Body of pancreas (tissue), 4 donors: ENCODE measurements at regions not wholly inside any gene's neighbourhood (a gene's known extent, or its start where the extent isn't known, plus 50 kb on each side); places are given as distances from the start of the nearest gene placed in this dataset.

Experiments
- ATAC-seq: fragments of 150-250 bp; one replicate; pipeline ENCODE4 v1.9.1; 2016
- DNase-seq, 4 donors: peaks; one replicate each; pipeline ENCODE4 v3.0.0-alpha.2; 2019
- H3K27ac ChIP-seq, 4 donors: fragments of 200-600 bp; sonication (generic); 1 replicate in 3 of 4; 2 replicates in 1 of 4; pipeline versions ENCODE4 v1.5.1 to v1.6.1; 2016 to 2019; ENCODE audit warnings: mild to moderate bottlenecking in 1 of 4, mixed read lengths in 1 of 4, moderate library complexity in 1 of 4
- H3K27me3 ChIP-seq, 2 donors: fragments of 200-600 bp; sonication (generic); one replicate each; pipeline ENCODE4 v1.6.0; 2016; ENCODE audit warnings: mild to moderate bottlenecking in 1 of 2
- H3K36me3 ChIP-seq, 2 donors: fragments of 200-600 bp; sonication (generic); replicated peaks in 1 of 2; 2 replicates each; pipeline ENCODE4 v1.5.1; 2016; ENCODE audit warnings: low read depth in 2 of 2; ENCODE audit not compliant: insufficient read depth in 1 of 2
- H3K4me1 ChIP-seq: fragments of 200-600 bp; sonication (generic); one replicate; pipeline ENCODE4 v1.6.0; 2016
- H3K4me3 ChIP-seq, 2 donors: fragments of 200-600 bp; sonication (generic); 1 replicate in 1 of 2; 2 replicates in 1 of 2; pipeline ENCODE4 v1.5.1; 2016 to 2019
- H3K9me3 ChIP-seq, 3 donors: fragments of 200-600 bp; sonication (generic); 1 replicate in 2 of 3; 2 replicates in 1 of 3; pipeline ENCODE4 v1.5.1; 2016
- POLR2A ChIP-seq, 3 donors: fragments of 450-650 bp; IDR thresholded peaks; one replicate each; pipeline ENCODE4 v1.6.1; 2016; ENCODE audit warnings: antibody characterized with exemption in 3 of 3, mild to moderate bottlenecking in 2 of 3
- WGBS, 2 donors: methylation state at CpG; one replicate each; pipeline ENCODE4 v1.1.5; 2017; 5-methylcytosine and 5-hydroxymethylcytosine counted together
- intact Hi-C: fragments of 100-400 bp; cut with DNase I; formaldehyde crosslinking; loops from one replicate; pipeline ENCODE4 v1.15.1; 2023
- TF ChIP-seq, protein P1 (sequence below), 7 experiments: fragments of 450-650 bp in 4 of 7; fragments of 200-600 bp in 3 of 7; sonication (generic) in 3 of 7; IDR thresholded peaks; one replicate each; pipeline ENCODE4 v1.5.1; 2016 to 2019; ENCODE audit warnings: antibody characterized with exemption in 7 of 7

DNA sequence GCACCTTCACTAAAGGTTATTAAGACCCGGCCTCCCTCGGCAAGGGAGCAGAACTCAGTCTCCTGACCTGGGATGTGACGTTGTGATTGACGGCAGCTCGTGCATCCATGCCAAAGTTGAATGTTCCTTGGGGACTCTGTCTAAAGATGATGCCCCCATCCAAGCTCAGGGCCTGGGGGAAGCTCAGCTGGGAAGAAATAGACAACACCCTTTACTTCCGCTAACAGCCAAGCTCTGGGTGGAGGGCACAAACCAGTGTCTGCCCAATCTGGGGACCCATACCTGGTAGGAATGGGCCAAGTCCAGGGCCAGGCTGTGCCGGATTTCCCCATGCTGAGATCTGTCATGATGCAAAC, 95.4 kb downstream of the RMI2 start:
- TF ChIP-seq, protein P1, sequence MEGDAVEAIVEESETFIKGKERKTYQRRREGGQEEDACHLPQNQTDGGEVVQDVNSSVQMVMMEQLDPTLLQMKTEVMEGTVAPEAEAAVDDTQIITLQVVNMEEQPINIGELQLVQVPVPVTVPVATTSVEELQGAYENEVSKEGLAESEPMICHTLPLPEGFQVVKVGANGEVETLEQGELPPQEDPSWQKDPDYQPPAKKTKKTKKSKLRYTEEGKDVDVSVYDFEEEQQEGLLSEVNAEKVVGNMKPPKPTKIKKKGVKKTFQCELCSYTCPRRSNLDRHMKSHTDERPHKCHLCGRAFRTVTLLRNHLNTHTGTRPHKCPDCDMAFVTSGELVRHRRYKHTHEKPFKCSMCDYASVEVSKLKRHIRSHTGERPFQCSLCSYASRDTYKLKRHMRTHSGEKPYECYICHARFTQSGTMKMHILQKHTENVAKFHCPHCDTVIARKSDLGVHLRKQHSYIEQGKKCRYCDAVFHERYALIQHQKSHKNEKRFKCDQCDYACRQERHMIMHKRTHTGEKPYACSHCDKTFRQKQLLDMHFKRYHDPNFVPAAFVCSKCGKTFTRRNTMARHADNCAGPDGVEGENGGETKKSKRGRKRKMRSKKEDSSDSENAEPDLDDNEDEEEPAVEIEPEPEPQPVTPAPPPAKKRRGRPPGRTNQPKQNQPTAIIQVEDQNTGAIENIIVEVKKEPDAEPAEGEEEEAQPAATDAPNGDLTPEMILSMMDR (IDR thresholded peaks at IDR 0.05), result no peak
- TF ChIP-seq POLR2A (IDR thresholded peaks at IDR 0.05), result no peak
- DNase-seq, result no peak
- 94 to 100% methylated on average over 5 to 7 of the region's 7 CpGs for WGBS, 2 donors
- Histone ChIP-seq H3K9me3 (peaks cover 0 to 13% (median 0%) of the 10 kb centered on the region in 3 donors), H3K4me1 (no peaks in the 10 kb centered on the region), H3K4me3 (no peak overlapping the region), H3K36me3 (no peaks in the 10 kb centered on the region), H3K27ac (no peak overlapping the region), H3K27me3 (no peaks in the 10 kb centered on the region)
- no peak for ATAC-seq
- intact Hi-C loops, result no loop called here

DNA sequence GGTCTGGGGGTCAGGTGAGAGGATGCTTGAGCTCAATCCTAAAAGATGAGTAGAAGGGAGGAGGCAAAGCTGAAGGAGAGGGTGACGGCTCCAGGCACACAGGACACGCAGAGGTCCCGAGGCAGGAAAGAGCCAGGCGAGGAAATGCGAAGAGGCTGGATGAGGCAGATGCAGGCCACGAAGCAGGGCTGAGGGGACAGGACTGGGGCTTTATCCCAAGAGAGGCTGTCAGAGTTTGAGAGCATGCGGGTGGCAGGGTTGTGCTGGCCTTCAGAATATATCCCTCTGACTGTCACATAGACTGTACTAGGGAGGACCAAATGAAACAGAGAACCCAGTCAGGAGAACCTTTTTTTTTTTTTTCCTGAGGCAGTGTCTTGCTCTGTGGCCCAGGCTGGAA, 100.2 kb downstream of the RMI2 start:
- H3K27ac ChIP-seq, result no peak overlapping the region
- H3K4me3 ChIP-seq, result no peak overlapping the region
- TF ChIP-seq, protein P1 (IDR thresholded peaks at IDR 0.05), result no peak
- TF ChIP-seq POLR2A (IDR thresholded peaks at IDR 0.05), result no peak
- WGBS, 2 donors, result 85 to 88% methylated on average over 7 of the region's 7 CpGs
- H3K4me1 ChIP-seq, result no peaks in the 10 kb centered on the region
- ATAC-seq (no peak), DNase-seq (no peak)
- intact Hi-C loops, result no loop called here
- no peaks in the 10 kb centered on the region for H3K36me3 ChIP-seq
- H3K27me3 ChIP-seq, result no peaks in the 10 kb centered on the region
- H3K9me3 ChIP-seq, result peaks cover 0 to 6% (median 0%) of the 10 kb centered on the region in 3 donors

DNA sequence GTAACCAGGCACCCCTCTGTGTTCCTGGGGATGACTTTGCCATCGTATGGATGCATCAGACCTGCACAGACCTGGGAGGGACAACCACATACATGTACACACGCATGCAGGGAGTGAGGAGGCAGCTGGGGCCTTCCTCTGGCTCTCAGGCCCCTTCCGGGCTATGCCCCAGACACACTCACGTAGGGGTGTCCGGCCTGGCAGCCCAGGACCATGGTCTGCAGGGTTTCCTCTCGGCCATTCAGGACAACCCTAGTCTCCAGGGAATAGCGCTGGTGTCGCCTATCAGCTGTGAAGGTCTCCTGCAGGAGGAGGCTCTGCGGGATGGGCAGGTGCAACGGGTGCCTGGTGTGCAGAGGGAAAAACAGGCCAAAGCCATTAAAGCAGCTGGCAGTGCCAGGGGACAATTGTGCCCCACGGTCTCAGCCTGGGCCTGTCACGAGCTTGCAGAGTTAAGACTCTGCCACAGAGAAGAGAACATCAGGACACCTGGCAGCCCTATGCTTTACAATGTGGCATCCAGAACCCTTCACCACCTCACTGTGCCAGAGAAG, 101.4 kb downstream of the RMI2 start:
- H3K27ac ChIP-seq, result no peak overlapping the region
- WGBS, 2 donors, result 72 to 85% methylated on average over 4 to 12 of the region's 12 CpGs
- H3K36me3 ChIP-seq, result no peaks in the 10 kb centered on the region
- DNase-seq, result no peak
- H3K4me3 ChIP-seq, result no peak overlapping the region
- intact Hi-C loops, result no loop called here
- no peaks in the 10 kb centered on the region for H3K9me3 ChIP-seq
- no peak for TF ChIP-seq POLR2A (IDR thresholded peaks at IDR 0.05)
- TF ChIP-seq, protein P1 (IDR thresholded peaks at IDR 0.05), result no peak
- H3K27me3 ChIP-seq, result no peaks in the 10 kb centered on the region
- ATAC-seq, result no peak
- H3K4me1 ChIP-seq, result no peaks in the 10 kb centered on the region

DNA sequence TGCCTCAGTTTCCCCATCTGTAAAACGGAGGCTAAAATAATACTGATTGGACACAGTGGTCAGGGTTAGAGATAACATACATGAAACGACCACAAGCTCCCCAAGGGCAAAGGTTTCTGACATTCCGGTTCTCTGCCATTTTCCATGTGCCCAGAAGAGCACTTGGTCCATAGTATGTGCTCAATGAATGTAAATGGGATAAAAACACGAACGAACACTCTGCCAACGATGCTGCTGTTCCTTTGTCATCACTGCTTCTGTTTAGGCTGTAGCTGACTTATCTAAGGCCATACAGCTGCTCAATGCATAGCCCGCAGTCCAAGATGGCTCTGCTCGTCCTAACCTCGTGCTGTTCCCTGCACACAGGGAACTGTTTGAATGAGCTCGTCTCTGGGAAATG, 102.0 kb downstream of the RMI2 start:
- no peaks in the 10 kb centered on the region for H3K9me3 ChIP-seq
- no peaks in the 10 kb centered on the region for H3K36me3 ChIP-seq
- H3K27me3 ChIP-seq, result no peaks in the 10 kb centered on the region
- H3K27ac ChIP-seq, result no peak overlapping the region
- WGBS, 2 donors, result 76 to 83% methylated on average over 10 of the region's 10 CpGs
- TF ChIP-seq, protein P1 (IDR thresholded peaks at IDR 0.05), result no peak
- no peak for TF ChIP-seq POLR2A (IDR thresholded peaks at IDR 0.05)
- H3K4me1 ChIP-seq, result no peaks in the 10 kb centered on the region
- ATAC-seq (no peak), DNase-seq (no peak)
- intact Hi-C loops, result no loop called here
- H3K4me3 ChIP-seq, result no peak overlapping the region

DNA sequence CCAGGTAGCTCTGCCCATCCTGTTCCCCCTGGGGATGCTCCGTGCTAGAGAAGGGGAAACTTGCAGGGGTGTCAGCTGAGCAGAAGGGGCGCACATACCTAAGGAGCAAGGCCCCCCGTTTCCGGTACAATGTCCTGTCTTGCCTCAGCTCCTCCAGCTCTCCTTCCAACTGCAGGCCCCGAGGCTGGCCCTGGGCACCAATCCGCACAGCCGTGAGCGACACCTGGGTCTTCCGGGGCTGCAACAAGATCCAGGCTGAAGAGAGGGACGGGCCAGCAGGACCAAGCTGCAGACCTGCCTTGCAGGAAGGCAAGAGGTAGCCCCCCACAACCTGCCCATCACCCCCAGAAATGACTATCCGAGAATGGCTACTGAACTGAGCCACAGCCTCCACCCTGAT, 102.6 kb downstream of the RMI2 start:
- Histone ChIP-seq H3K4me3 (no peak overlapping the region), H3K27ac (no peak overlapping the region), H3K36me3 (no peaks in the 10 kb centered on the region), H3K27me3 (no peaks in the 10 kb centered on the region), H3K9me3 (no peaks in the 10 kb centered on the region), H3K4me1 (no peaks in the 10 kb centered on the region)
- 76 to 100% methylated on average over 1 to 9 of the region's 11 CpGs for WGBS, 2 donors
- ATAC-seq (no peak), DNase-seq (no peak)
- no peak for TF ChIP-seq POLR2A (IDR thresholded peaks at IDR 0.05)
- TF ChIP-seq, protein P1 (IDR thresholded peaks at IDR 0.05), result no peak
- intact Hi-C loops, result no loop called here
